Left cardiac atrium (tissue), 4 donors: ENCODE measurements at regions not wholly inside any gene's neighbourhood (a gene's known extent, or its start where the extent isn't known, plus 50 kb on each side); places are given as distances from the start of the nearest gene placed in this dataset.

Source experiments
- ATAC-seq, 2 donors: fragments of 200-7000 bp; cut with Tn5 transposase; one replicate each; pipeline ENCODE4 v1.9.1; 2020; ENCODE audit warnings: mild to moderate bottlenecking in 2 of 2, moderate library complexity in 2 of 2
- DNase-seq: peaks from one replicate; pipeline ENCODE4 v3.0.0-alpha.2; 2020
- intact Hi-C, 2 donors: fragments of 100-400 bp; cut with DNase I; formaldehyde crosslinking; loops; one replicate each; pipeline versions ENCODE4 v1.14.1 to v1.15.1; 2022 to 2023
- donor health status: DM: no; HTN: yes; CAD: no.
- donor health status: DM: no; HTN: yes; CAD: no; lungs with severe emphysema.
- donor health status: DM: yes; HTN: yes; CAD: no.
- donor health status: Dilated cardiomyopathy.

- intact Hi-C loops = no loop called here
- no peak for ATAC-seq
- no peak for DNase-seq
These were observed 156.9 kb downstream of the USP12 start for GRCh38 chr13:27014406-27015359.

DNA sequence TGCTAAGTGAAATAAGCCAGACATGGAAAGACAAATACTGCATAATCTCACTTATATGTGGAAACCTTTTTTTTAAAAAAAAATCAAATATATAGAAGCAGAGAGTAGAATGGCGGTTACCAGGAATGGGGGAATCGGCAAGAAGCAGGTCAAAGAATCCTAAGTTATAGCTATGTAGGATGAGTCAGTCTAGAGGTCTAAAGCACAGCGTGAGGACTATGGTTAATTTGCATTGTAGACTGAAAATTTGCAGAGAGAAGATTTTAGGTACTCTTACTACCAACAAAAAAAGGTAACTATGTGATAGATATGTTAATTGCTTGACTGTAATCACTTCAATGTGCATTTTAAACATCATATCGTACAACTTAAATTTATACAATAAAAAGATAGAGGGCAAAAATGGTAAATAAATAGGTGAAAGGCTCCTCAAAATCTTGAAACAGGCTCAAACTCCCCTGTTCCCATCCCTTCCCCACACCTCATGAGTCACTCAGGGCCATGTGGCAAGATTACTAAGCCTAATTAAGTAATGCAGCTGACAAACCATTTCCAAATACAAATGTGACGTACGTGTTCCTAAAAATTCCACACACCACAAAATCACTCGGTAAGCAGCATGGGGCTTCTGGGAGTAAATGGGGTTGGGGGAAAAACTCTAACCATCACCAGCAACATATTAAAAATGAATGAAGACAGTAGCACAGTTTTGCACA lies 159.0 kb downstream of the USP12 start:
- no peak for ATAC-seq
- intact Hi-C loops = no loop called here

GRCh38 chr13:27011661-27012060 lies 159.9 kb downstream of the USP12 start:
- intact Hi-C loops = no loop called here
- DNase-seq (no peak), ATAC-seq (no peak)

More for the DNA sequence above, 159.0 kb downstream of the USP12 start:
- no peak for DNase-seq

DNA sequence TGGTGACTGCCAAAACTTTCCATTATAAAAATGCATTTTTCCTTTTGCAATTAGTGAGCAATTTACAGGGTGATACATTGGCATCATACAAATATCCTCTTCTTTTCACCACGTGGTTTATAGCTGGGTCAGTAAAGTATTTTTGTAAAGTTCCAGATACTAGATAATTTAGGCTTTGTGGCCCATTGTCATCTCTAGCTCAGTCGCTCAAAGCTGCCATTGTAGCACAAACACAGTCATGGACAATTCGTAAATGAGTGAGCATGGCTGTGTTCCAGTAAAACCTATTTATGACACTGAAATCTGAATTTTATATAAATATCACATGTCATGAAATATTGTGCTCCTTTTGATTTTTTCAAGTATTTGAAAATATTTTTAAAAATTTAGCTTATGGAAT lies 162.9 kb downstream of the USP12 start:
- intact Hi-C loops = loop anchor here in 1 of 2 donors (10.0 kb wide), 1 partner anchor 156 kb away; no protein-coding TSS in a partner anchor
- DNase-seq (no peak), ATAC-seq (no peak)

DNA sequence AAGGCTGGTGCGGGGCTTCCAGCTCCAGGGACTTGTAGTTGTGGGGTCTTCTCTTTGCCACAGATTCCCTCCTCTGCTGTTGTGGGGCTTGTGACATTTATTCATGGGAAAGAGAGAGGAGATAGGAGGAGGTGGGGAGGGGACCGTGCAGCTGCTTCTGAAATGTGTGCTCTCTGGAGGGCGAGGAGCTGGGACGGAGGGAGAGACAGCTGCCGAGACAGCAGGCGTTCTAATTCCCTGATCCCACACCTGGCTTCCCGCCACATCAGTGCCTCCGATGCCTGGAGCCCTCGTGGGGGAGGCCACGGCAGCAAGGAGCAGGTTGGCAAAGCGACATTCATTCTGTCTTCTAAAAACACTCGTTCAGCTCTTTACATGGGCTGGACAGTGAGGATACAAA lies 164.4 kb downstream of the USP12 start:
- DNase-seq (no peak), ATAC-seq (peak in 1 of 2 donors; percentile 6)
- intact Hi-C loops = loop anchor here in 1 of 2 donors (10.0 kb wide), 1 partner anchor 158 kb away; no protein-coding TSS in a partner anchor

- intact Hi-C loops = loop anchor here in 1 of 2 donors (10.0 kb wide), 1 partner anchor 158 kb away; no protein-coding TSS in a partner anchor
- ATAC-seq = peak; percentile 74 to 83
- no peak for DNase-seq
These were observed 165.0 kb downstream of the USP12 start for GRCh38 chr13:27006519-27007161.

GRCh38 chr13:27005976-27006518 lies 165.6 kb downstream of the USP12 start:
- intact Hi-C loops = loop anchor here in 1 of 2 donors (10.0 kb wide), 1 partner anchor 159 kb away; no protein-coding TSS in a partner anchor
- no peak for DNase-seq
- ATAC-seq = peak in 1 of 2 donors; percentile 10

DNA sequence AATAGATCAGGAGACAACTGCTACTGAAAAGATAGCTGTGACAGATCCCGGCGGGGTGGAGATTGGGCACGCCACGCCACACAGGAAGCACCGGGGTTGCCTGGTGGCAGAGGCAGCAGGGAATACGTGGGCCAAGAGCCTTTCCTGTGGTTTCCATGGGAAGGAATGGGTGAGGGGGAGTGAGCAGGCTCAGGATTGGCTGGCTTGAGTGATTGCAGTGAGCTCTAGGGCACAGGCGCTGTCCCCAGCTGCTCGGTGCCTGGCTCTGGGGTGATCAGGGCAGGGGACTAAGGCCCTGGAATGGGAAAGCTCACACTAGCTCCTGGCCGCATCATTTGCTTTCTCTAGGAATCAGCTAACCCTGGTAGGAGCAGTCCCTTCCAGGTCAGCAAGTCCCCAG lies 166.1 kb downstream of the USP12 start:
- ATAC-seq = no peak
- no peak for DNase-seq
- intact Hi-C loops = loop anchor here in 1 of 2 donors (10.0 kb wide), 1 partner anchor 159 kb away; no protein-coding TSS in a partner anchor

DNA sequence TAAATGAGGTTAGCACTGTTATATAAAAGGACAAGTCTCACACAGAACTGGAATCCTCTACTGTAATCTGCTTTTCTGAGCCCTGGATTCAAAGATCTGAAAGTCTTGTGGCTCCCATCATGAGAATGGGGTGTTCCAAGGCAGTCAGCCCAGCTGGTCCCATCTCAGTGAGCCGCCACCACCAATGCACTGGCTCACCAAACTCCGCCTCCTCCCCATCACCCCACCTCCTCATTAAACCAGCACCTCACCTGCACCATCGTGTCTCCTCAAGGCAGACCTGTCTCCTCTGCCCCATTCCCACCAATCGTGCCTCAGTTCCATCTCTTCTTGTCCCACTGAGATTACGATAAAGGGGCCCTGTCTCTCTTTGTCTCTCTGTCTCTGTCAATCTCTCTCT lies 166.7 kb downstream of the USP12 start:
- intact Hi-C loops = loop anchor here in 1 of 2 donors (10.0 kb wide), 1 partner anchor 160 kb away; no protein-coding TSS in a partner anchor
- ATAC-seq = no peak
- DNase-seq = no peak

DNA sequence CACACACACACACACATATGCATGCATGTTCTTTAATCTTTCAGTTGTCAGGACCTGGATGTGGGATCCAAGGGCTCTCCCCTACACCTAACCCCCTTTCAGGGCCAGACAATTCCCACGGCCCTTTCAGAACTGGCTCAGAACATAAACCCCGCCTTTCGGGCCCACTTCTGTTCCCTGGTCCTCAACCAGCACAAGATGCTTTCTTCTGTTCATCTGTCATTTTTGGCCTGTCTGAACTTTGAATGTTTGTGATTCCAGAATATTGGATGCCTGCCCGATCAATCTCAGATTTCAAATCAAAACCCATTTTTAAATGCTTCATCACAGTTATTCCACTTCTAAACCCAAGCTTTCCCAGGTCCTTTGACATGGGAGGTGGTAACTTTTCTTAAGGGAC lies 167.3 kb downstream of the USP12 start:
- DNase-seq = no peak
- no peak for ATAC-seq
- intact Hi-C loops = loop anchor here in 1 of 2 donors (10.0 kb wide), 1 partner anchor 160 kb away; no protein-coding TSS in a partner anchor

- DNase-seq (no peak), ATAC-seq (no peak)
- intact Hi-C loops = loop anchor here in 1 of 2 donors (10.0 kb wide), 1 partner anchor 163 kb away; no protein-coding TSS in a partner anchor
These were observed 169.9 kb downstream of the USP12 start for GRCh38 chr13:27001705-27002104.

- DNase-seq (no peak), ATAC-seq (no peak)
- intact Hi-C loops = loop anchor here in 1 of 2 donors (10.0 kb wide), 1 partner anchor 164 kb away; no protein-coding TSS in a partner anchor
These were observed 170.9 kb downstream of the USP12 start for GRCh38 chr13:27000686-27001085.

- ATAC-seq (no peak), DNase-seq (no peak)
- intact Hi-C loops = no loop called here
These were observed 172.1 kb downstream of the USP12 start for GRCh38 chr13:26999499-26999898.

DNA sequence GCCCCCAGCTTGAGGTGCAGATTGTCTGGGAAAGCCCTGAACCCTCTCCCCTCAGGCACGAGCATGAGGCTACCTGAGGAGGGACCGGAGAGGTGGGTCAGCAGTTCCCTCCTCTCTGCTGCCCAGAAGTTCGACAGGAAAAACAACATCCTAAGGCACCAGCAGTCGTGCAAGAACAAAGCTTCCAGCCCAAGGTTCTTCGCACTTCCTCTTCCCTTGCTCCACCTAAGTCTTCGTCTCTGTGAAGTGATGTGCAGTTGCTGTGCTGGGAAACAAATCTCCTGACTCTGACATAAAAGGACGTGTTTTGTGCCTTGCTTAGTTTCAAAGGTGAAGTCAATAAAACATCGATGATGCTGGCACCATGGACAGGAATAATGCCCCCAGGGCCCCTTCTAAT lies 173.3 kb downstream of the USP12 start:
- ATAC-seq (no peak), DNase-seq (no peak)
- intact Hi-C loops = no loop called here

DNA sequence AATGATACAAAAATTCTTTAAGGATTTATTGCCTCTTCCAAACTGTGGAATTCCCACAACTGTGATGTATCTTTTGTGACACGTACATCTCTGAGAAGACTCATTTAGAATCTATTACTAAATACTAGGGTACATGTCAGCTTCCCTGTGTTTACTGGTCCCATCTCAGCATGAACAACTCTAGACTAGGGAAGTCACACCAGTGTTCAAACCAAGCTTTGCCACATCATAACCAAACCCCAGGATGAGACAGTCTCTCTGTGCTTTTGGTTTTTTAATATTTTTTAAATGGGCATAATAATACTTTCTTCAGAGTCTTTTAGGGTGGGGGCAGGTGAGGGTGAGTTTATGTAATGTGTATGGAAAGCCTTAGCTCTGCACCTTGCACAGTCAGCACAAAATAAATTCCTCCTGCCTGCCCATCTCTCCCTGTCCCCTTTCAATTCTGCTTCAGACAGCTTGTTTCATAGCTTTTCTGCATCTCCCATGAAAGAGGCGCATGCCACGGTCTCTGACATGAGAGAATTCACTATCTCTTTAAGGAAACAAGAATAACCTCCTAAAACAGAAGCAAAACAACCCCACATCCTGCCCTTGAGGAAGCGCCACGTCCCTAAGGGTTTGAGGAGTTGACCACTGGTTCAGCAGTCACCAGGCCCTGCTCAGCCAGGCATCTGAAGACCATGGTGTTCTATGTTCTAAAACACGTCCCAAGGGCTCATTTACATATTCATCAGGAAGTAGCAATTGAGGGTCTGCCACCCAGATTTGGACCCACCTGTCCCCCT lies 174.5 kb downstream of the USP12 start:
- peak; percentile 44 to 57 for ATAC-seq
- no peak for DNase-seq
- intact Hi-C loops = no loop called here

DNA sequence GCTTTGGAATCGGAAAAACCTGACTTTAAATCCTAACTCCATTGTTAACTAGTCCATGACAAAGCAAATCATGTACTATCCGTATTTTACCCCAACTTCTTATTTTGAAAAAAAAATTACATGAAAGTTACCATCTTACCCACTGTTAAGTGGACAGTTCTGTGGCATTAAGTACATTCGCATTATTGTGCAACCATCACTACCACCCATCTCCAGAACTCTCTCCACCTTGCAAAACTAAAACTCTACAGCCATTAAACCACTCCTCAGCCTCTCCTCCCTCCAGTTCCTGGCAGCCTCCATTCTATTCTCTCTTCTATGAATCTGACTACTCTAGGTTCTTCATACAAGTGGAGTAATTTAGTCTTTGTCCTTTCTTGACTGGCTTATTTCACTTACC lies 176.5 kb downstream of the USP12 start:
- intact Hi-C loops = no loop called here
- ATAC-seq (no peak), DNase-seq (no peak)

DNA sequence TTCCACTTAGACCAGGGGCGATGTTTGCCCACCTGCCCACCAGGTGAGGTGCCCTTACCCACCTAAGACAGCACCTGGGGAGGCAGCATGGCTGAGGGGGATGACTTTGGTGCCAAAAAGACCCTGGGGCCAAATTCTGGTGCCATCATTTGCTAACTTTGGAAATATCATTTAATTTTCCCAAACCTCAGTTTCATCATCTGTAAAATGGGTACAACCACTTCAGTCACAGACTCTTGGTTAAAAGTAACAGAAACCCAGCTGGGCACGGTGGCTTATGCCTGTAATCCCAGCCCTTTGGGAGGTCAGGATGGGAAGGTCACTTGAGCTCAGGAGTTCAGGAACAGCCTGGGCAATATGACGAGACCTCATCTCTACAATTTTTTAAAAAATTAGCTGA lies 177.8 kb downstream of the USP12 start:
- DNase-seq (no peak), ATAC-seq (no peak)
- intact Hi-C loops = no loop called here
